ENCODE measurements at regions not wholly inside any gene's neighbourhood (a gene's known extent, or its start where the extent isn't known, plus 50 kb on each side); places are given as distances from the start of the nearest gene placed in this dataset.

DNA sequence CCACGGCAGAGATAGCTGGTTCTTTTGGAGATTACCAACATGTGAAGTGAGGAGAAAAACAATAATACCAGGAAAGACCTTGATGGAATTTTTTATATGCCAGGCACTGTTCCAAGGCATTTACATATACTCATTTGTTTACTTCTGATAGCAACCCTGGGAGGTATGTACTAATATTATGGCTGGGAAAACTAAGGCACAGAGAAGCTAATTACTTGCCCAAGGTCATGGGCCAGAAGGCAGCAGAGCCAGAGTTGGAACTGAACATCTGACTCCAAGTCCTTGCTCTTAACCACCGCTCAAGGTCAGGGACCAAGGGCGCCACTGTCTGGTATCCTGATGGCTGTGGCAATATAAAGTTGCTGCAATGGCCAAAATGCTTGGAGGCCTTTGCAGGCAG, 97.0 kb upstream of the KCNG1 start:
- no peaks in the 10 kb centered on the region for H3K27me3 ChIP-seq
- TF ChIP-seq POLR2A (IDR thresholded peaks at IDR 0.05) = no peak
- TF ChIP-seq, protein P1, sequence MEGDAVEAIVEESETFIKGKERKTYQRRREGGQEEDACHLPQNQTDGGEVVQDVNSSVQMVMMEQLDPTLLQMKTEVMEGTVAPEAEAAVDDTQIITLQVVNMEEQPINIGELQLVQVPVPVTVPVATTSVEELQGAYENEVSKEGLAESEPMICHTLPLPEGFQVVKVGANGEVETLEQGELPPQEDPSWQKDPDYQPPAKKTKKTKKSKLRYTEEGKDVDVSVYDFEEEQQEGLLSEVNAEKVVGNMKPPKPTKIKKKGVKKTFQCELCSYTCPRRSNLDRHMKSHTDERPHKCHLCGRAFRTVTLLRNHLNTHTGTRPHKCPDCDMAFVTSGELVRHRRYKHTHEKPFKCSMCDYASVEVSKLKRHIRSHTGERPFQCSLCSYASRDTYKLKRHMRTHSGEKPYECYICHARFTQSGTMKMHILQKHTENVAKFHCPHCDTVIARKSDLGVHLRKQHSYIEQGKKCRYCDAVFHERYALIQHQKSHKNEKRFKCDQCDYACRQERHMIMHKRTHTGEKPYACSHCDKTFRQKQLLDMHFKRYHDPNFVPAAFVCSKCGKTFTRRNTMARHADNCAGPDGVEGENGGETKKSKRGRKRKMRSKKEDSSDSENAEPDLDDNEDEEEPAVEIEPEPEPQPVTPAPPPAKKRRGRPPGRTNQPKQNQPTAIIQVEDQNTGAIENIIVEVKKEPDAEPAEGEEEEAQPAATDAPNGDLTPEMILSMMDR (IDR thresholded peaks at IDR 0.05) = no peak
- DNase-seq = no peak
- no peaks in the 10 kb centered on the region for H3K4me1 ChIP-seq (replicated peaks in 1 of 2)
- intact Hi-C loops (cut with DNase I) = no loop called here
- no peak overlapping the region for H3K4me3 ChIP-seq
- no peak overlapping the region for H3K27ac ChIP-seq
- no peaks in the 10 kb centered on the region for H3K9me3 ChIP-seq (replicated peaks in 1 of 3)
- 30 to 59% (median 44%) methylated on average over 1 to 3 of the region's 3 CpGs for WGBS, 4 donors
- no peaks in the 10 kb centered on the region for H3K36me3 ChIP-seq (replicated peaks in 1 of 2)

DNA sequence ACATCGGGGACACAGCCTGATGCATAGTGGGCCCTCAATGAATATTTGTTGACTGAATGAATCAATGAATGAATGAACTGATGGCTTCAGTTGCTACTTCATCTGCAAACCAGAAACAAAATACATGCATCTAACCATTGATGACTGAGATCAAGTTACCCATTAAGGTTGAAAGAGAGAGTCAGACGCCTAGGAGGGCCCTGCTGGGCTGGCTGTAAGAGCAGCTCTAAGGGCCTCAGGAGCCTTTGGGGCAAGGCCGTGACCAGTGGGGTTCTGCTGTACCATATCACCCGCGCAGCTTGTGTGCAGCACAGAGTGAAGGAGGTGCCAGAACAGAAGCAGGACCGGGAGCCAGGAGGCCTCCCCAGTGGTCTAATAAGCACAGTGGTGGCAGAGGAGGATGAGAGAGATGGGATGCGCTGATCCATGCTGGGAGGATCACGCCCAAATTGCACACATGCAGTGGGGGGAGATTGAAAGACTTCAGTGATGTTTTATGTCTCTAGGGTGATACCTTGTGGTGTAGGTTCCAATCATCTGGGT, 96.1 kb upstream of the KCNG1 start:
- no peak overlapping the region for H3K4me3 ChIP-seq
- intact Hi-C loops (cut with DNase I) = no loop called here
- H3K27ac ChIP-seq = no peak overlapping the region
- H3K4me1 ChIP-seq (replicated peaks in 1 of 2) = no peaks in the 10 kb centered on the region
- WGBS, 4 donors = 80 to 91% (median 90%) methylated on average over 5 to 8 of the region's 8 CpGs
- no peaks in the 10 kb centered on the region for H3K27me3 ChIP-seq
- DNase-seq = no peak
- no peaks in the 10 kb centered on the region for H3K9me3 ChIP-seq (replicated peaks in 1 of 3)
- H3K36me3 ChIP-seq (replicated peaks in 1 of 2) = no peaks in the 10 kb centered on the region
- TF ChIP-seq, protein P1 (IDR thresholded peaks at IDR 0.05) = no peak
- TF ChIP-seq POLR2A (IDR thresholded peaks at IDR 0.05) = no peak

DNA sequence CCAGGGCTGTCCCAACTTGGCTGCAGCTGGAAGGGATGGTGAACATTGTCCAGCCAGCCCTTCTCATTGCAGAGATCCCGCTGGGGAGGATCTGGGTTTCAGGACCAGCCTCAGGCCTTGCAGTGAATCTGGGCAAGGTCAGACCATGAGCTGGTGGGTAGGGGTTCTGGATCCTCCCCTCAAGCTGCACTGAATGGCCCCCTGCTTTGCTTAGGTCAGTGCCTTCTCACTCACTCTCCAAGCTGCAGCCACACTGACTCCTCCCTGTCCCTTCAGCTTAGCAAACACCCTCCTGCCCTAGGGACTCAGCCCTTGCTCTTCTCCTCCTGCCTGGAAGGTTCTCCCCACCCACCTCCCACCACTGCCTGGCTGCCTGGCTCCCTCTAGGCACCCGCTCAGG, 95.3 kb upstream of the KCNG1 start:
- Histone ChIP-seq H3K36me3 (replicated peaks in 1 of 2) (no peaks in the 10 kb centered on the region), H3K9me3 (replicated peaks in 1 of 3) (no peaks in the 10 kb centered on the region)

DNA sequence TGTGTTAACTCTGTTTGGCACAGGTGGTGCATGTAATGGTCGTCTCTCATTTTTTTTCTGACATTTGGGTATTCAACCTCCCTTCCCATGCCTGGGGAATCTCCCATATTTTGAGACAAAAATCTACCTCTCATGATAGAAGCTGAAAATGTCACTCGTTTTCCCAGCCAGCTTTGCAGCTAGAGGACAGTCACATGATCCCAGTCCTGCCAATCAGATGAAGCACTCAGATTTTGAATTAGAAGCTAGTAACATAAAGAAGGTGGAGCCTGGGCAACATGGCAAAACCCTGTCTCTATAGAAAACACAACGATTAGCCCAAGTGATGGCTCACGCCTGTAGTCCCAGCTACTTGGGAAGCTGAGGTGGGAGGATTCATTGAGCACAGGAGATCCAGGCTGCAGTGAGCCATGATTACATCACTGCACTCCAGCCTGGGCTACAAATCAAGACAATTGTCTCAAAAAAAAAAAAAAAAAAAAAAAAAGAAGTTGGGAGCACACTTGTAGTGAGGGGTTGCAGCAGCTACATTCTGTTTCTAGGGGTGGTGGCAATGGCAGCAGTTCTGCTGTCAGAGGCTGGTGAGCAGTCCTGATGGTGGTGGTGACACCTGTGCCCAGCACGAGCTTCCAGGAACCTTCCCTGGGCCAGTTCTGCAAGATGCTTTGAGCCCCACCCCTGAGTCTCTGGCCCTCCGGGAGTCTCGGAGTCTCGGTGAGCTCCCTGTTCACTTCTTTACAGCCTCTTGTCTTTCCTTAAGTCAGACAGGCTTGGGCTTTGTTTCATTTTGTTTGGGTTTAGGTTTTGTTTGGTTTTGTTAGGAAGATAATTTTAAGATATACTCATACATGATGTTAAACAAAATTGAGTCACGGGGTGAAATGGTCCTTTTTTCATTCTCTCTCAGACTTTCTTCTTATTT, 94.1 kb upstream of the KCNG1 start:
- no peaks in the 10 kb centered on the region for H3K36me3 ChIP-seq (replicated peaks in 1 of 2)
- H3K4me3 ChIP-seq = no peak overlapping the region
- TF ChIP-seq, protein P1 (IDR thresholded peaks at IDR 0.05) = no peak
- no peak for TF ChIP-seq POLR2A (IDR thresholded peaks at IDR 0.05)
- no peak for DNase-seq
- 64 to 71% (median 68%) methylated on average over 9 of the region's 9 CpGs for WGBS, 4 donors
- intact Hi-C loops (cut with DNase I) = no loop called here
- H3K27me3 ChIP-seq = no peaks in the 10 kb centered on the region
- H3K4me1 ChIP-seq (replicated peaks in 1 of 2) = no peaks in the 10 kb centered on the region
- no peaks in the 10 kb centered on the region for H3K9me3 ChIP-seq (replicated peaks in 1 of 3)
- no peak overlapping the region for H3K27ac ChIP-seq

More for the DNA sequence above, 95.3 kb upstream of the KCNG1 start:
- no peak overlapping the region for H3K4me3 ChIP-seq
- no peak for DNase-seq
- no peaks in the 10 kb centered on the region for H3K4me1 ChIP-seq (replicated peaks in 1 of 2)
- TF ChIP-seq, protein P1 (IDR thresholded peaks at IDR 0.05) = no peak
- TF ChIP-seq POLR2A (IDR thresholded peaks at IDR 0.05) = no peak
- H3K27me3 ChIP-seq = no peaks in the 10 kb centered on the region
- intact Hi-C loops (cut with DNase I) = no loop called here
- WGBS, 4 donors = 62 to 82% (median 77%) methylated on average over 1 to 2 of the region's 2 CpGs
- H3K27ac ChIP-seq = no peak overlapping the region

Data from adrenal gland (tissue), 9 donors.